Erythroblast (primary cell): ENCODE measurements at regions not wholly inside any gene's neighbourhood (a gene's known extent, or its start where the extent isn't known, plus 50 kb on each side); places are given as distances from the start of the nearest gene placed in this dataset.
"Not testable (repeated sequence)": the region's sequence is repeated elsewhere in the genome, so short reads cannot be mapped to it uniquely, and the experiment has no call there.

ENCODE experiments used
- DNase-seq, 2 experiments: peaks; one replicate each; lab custom pipeline; 2025; lab: John Stamatoyannopoulos, UW
- GATA1 ChIP-seq: IDR thresholded peaks from 2 replicates; pipeline ENCODE4 v1.6.1; 2011; ENCODE audit warnings: low read depth, mild to moderate bottlenecking, control low read depth, low read length, moderate library complexity
- POLR2A ChIP-seq: IDR thresholded peaks from 2 replicates; pipeline ENCODE4 v1.6.1; 2011; ENCODE audit warnings: mild to moderate bottlenecking, low read length

GRCh38 chr20:53867741-53868351 is 202.5 kb downstream of the BCAS1 start:
- no peak for DNase-seq
- TF ChIP-seq POLR2A (no peak), GATA1 (no peak)

GRCh38 chr20:53866794-53867740 is 203.3 kb downstream of the BCAS1 start:
- DNase-seq: no peak

GRCh38 chr20:53865901-53866793 is 204.2 kb downstream of the BCAS1 start:
- no peak for DNase-seq
- TF ChIP-seq POLR2A: no peak
- TF ChIP-seq GATA1: no peak

More at GRCh38 chr20:53866794-53867740, 203.3 kb downstream of the BCAS1 start:
- no peak for TF ChIP-seq POLR2A
- no peak for TF ChIP-seq GATA1

GRCh38 chr20:53864765-53865683 is 205.4 kb downstream of the BCAS1 start:
- not testable (repeated sequence) for DNase-seq

GRCh38 chr20:53863923-53864641 is 206.3 kb downstream of the BCAS1 start:
- DNase-seq: not testable (repeated sequence)

GRCh38 chr20:53863535-53863922 is 206.9 kb downstream of the BCAS1 start:
- not testable (repeated sequence) for DNase-seq

GRCh38 chr20:53863039-53863438 is 207.4 kb downstream of the BCAS1 start:
- DNase-seq: not testable (repeated sequence)

- DNase-seq: not testable (repeated sequence)
Observed at GRCh38 chr20:53862490-53862889, 207.9 kb downstream of the BCAS1 start.

GRCh38 chr20:53862136-53862397 is 208.3 kb downstream of the BCAS1 start:
- DNase-seq: not testable (repeated sequence)

GRCh38 chr20:53859684-53860083 is 210.7 kb downstream of the BCAS1 start:
- no peak for TF ChIP-seq GATA1
- no peak for TF ChIP-seq POLR2A
- DNase-seq: no peak

GRCh38 chr20:53859009-53859408 is 211.4 kb downstream of the BCAS1 start:
- DNase-seq: not testable (repeated sequence)

GRCh38 chr20:53858516-53858915 is 211.9 kb downstream of the BCAS1 start:
- not testable (repeated sequence) for DNase-seq

GRCh38 chr20:53857723-53858236 is 212.6 kb downstream of the BCAS1 start:
- DNase-seq: no peak
- TF ChIP-seq GATA1: no peak
- TF ChIP-seq POLR2A: no peak
